Stimulated activated naive CD8-positive, alpha-beta T cell treated with anti-CD3 and anti-CD28 coated beads, Interleukin-15, Interleukin-2, amounts not matched to agents 100 ng/mL and 50 ng/mL, for 24 hours (primary cell): ENCODE measurements at regions not wholly inside any gene's neighbourhood (a gene's known extent, or its start where the extent isn't known, plus 50 kb on each side); places are given as distances from the start of the nearest gene placed in this dataset.

ENCODE experiments used
- H3K27ac Mint-ChIP-seq: one replicate; pipeline ENCODE4 v1.8.0; 2021; ENCODE audit warnings: mild to moderate bottlenecking, mixed read lengths
- H3K27me3 Mint-ChIP-seq: one replicate; pipeline ENCODE4 v1.8.0; 2021; ENCODE audit warnings: mixed read lengths
- H3K36me3 Mint-ChIP-seq: one replicate; pipeline ENCODE4 v1.8.0; 2021; ENCODE audit warnings: low read depth, mixed read lengths
- H3K4me1 Mint-ChIP-seq: one replicate; pipeline ENCODE4 v1.8.0; 2021; ENCODE audit warnings: low read depth, mixed read lengths
- H3K4me3 Mint-ChIP-seq: one replicate; pipeline ENCODE4 v1.8.0; 2021; ENCODE audit warnings: mild to moderate bottlenecking, mixed read lengths
- H3K9me3 Mint-ChIP-seq: one replicate; pipeline ENCODE4 v1.8.0; 2021; ENCODE audit warnings: mixed read lengths

DNA sequence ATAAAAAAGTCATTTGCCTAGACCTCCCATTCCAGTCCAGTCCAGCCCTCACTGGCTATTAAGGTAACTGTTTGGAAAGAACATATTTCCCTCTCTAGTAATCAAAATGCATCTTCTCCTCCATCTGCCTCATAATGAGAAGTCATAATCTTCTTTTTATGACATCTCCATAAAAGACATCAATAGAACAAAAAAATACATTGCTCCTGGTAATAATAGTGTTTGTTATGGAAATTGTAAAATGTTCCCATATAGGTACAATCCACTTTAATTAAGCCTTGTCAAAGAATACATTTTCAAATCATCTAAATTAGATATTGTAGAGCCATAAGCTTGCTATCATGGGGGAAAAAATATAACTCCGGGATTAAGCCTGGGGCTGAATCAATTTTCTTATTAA, 461.6 kb downstream of the LRATD1 start:
- H3K27ac Mint-ChIP-seq = no peak overlapping the region

GRCh38 chr2:15096873-15097272, 464.3 kb downstream of the NBAS start:
- H3K9me3 Mint-ChIP-seq = no peaks in the 10 kb centered on the region
- peaks cover 5% of the 10 kb centered on the region for H3K4me1 Mint-ChIP-seq
- no peak overlapping the region for H3K27ac Mint-ChIP-seq
- peaks cover under 1% of the 10 kb centered on the region for H3K27me3 Mint-ChIP-seq
- H3K36me3 Mint-ChIP-seq = no peaks in the 10 kb centered on the region
- no peak overlapping the region for H3K4me3 Mint-ChIP-seq

More for the DNA sequence above, 461.6 kb downstream of the LRATD1 start:
- no peaks in the 10 kb centered on the region for H3K9me3 Mint-ChIP-seq
- H3K4me1 Mint-ChIP-seq = peaks cover 5% of the 10 kb centered on the region
- no peak overlapping the region for H3K4me3 Mint-ChIP-seq
- no peaks in the 10 kb centered on the region for H3K36me3 Mint-ChIP-seq
- no peaks in the 10 kb centered on the region for H3K27me3 Mint-ChIP-seq

GRCh38 chr2:15107137-15107536, 454.0 kb downstream of the NBAS start:
- Mint-ChIP-seq H3K27ac (no peak overlapping the region), H3K36me3 (peaks cover 3% of the 10 kb centered on the region), H3K4me3 (no peak overlapping the region), H3K27me3 (peaks cover 3% of the 10 kb centered on the region), H3K4me1 (no peaks in the 10 kb centered on the region), H3K9me3 (peaks cover 12% of the 10 kb centered on the region)

- Mint-ChIP-seq H3K27me3 (no peaks in the 10 kb centered on the region), H3K27ac (no peak overlapping the region), H3K36me3 (peaks cover 6% of the 10 kb centered on the region), H3K4me3 (no peak overlapping the region), H3K4me1 (no peaks in the 10 kb centered on the region), H3K9me3 (peaks cover 16% of the 10 kb centered on the region)
These were observed 449.4 kb downstream of the NBAS start for GRCh38 chr2:15111718-15112117.

- Mint-ChIP-seq H3K36me3 (peaks cover 6% of the 10 kb centered on the region), H3K27me3 (no peaks in the 10 kb centered on the region), H3K4me1 (no peaks in the 10 kb centered on the region), H3K4me3 (no peak overlapping the region), H3K27ac (no peak overlapping the region), H3K9me3 (peaks cover 16% of the 10 kb centered on the region)
These were observed 448.9 kb downstream of the NBAS start for GRCh38 chr2:15112216-15112615.

DNA sequence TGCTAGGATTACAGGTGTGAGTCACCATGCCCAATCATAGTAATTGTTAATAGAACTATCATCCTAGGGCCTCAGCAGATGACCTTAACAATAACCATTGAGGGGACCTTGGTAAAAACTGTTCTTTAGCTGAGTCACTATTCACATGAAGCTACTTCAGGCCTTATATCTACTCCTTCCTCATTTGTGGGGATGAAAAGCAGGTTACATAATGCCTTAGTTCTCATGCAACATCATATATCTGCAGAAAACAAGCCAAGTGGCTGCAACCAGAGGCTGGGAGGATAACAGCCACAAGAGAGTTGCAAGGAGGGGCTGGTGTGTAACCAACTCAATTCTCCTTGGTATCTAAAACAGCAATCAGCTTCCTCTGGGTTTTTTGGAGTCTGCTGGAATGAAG, 445.4 kb downstream of the NBAS start:
- peaks cover 6% of the 10 kb centered on the region for H3K36me3 Mint-ChIP-seq
- H3K4me1 Mint-ChIP-seq = no peaks in the 10 kb centered on the region
- no peak overlapping the region for H3K4me3 Mint-ChIP-seq
- H3K27ac Mint-ChIP-seq = no peak overlapping the region
- no peaks in the 10 kb centered on the region for H3K27me3 Mint-ChIP-seq
- peaks cover 11% of the 10 kb centered on the region for H3K9me3 Mint-ChIP-seq

DNA sequence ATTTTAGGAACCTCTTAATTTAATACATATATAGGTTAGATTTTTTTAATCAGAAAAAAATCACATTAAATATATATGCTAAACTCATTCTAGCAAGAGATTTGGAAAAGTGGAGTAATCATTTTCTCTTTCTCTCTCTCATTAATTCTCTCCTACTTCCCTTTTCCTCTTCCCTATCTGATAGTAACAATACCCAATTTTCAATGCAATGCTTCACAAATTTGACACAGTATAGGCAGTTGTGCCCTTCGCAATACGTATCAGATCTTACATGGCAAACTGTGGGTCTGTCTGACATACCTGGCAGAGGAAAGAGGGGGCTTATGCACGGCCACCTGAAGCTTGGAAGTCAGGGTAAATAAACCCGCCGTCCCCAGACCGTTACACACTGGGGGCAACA, 444.3 kb downstream of the NBAS start:
- Mint-ChIP-seq H3K9me3 (peaks cover 11% of the 10 kb centered on the region), H3K4me1 (no peaks in the 10 kb centered on the region), H3K36me3 (peaks cover 6% of the 10 kb centered on the region), H3K4me3 (no peak overlapping the region), H3K27me3 (no peaks in the 10 kb centered on the region), H3K27ac (no peak overlapping the region)
